Inferior parietal cortex (tissue), 1 donor: ENCODE measurements at regions not wholly inside any gene's neighbourhood (a gene's known extent, or its start where the extent isn't known, plus 50 kb on each side); places are given as distances from the start of the nearest gene placed in this dataset.

Source experiments
- DNase-seq: peaks from one replicate; pipeline ENCODE4 v3.0.0-alpha.2; 2016; ENCODE audit errors: extremely low spot score

GRCh38 chr17:51487947-51488346, 227.6 kb downstream of the UTP18 start:
- no peak for DNase-seq

- no peak for DNase-seq
Measured at GRCh38 chr17:51491416-51491815, 231.1 kb downstream of the UTP18 start.

DNA sequence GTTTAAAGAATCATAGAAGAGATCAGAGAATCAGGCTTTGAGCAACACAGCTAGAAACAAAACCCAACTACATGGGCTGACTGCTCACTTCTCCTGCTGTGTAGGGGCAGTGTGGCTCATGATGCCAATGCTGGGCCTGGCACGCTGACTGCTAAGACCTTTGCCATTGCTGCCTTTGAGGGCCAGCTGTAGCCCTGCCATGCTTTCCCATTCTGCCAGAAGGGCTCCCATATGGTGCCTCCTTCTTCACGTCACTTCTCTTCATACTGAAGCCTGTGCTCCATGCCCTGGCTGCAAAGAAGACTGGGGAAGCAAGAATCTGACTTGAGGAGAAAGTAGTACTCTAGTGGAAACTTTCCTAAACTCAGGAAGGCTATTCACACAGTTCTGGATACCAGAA, 232.9 kb downstream of the UTP18 start:
- no peak for DNase-seq

DNA sequence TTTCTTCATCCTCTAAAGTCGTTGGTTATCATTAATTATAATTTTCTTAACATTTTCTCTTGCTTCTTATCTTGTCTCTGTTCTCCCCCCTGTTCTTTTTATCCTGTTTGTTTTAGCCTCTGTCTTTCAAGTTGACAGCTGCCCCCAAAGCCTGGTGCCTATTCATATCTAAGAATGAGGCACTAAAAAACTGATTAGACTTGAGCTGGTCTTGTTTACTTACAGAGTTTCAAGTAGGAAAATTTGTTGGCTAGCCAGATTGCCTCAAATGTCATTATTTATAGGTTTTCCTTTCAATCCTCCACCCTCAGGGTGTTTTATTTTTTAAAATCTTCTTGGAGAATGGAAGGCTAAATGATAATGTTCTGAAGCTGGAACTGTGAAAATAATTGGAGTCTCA, 236.0 kb downstream of the UTP18 start:
- no peak for DNase-seq

GRCh38 chr17:51499897-51500296, 239.6 kb downstream of the UTP18 start:
- DNase-seq = no peak

DNA sequence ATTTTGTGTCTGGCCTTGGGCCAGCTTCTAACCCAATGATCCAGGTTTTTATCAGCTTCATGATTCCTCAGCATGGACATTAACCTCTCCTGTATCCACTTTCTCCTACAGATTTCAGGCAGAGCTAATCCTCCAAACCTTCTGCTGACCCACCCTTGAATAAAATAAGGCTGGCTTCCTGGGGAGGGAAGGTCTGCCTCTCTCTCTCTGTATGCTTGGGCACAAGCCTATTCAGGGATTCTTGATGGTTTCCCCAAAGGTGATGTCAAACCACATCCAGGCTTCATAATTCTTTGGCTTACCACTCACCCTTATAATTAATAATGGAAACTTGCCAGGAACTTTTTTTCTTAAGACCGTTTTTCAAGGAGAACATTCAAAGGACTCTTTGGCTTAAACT, 240.1 kb downstream of the UTP18 start:
- no peak for DNase-seq

DNA sequence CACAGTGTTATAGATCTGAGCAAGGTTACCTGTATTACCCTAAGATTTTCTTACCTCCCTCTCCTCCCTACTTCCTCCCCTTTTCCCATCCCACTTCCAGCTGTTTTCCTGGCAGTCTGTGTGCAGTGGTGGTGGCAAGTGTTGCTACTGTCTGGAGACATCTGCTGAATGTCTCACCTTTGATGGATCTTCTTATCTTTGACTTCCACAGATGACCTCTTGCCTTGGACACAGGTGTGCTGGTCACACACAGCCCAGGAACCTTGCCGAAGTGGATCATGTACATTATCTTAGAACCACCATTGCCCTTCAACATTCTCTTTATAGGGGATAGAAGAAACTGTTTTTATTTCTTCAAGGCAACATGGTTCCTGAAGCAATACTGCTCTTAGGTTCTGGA, 245.1 kb downstream of the UTP18 start:
- DNase-seq = no peak

- peak; percentile 11 for DNase-seq
Measured at GRCh38 chr17:51507444-51507843, 247.1 kb downstream of the UTP18 start.

DNA sequence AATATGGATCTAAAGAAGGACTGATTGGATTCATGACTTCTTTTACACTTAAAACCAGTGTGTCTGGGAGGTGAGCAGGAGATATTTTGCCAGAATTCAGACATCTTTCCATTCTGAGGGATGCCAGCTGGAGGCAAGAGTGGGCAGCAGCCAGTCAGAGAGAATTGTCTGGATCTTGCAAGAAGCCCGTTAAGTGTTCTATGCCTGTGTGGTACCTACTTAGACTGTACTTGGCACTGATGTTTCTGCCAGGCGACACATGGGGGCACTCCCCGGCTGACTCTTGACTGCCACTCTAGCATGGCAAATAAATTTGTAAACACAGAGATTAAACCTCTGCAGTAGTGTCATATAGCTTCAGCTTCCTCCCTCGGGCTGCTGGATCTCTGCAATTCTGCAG, 247.7 kb downstream of the UTP18 start:
- DNase-seq = peak; percentile 45

DNA sequence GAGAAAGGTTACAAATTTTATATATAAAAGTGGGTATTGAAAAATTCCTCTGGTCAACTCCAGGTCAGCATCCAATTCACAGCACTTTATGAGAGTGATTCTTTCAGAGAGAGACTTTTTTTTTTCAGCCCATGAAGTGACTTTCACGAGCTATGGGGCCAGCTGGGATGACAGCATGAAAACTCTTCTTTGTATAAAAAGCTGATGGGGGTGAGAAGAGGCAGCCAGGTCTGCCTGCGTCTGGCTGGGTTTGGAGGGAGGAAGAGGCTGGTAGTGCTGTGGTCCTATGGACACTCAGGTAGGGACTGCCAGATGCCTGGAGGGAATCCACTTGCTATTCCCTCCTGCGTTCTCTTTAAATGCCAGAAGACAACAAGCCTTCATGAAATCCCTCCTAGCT, 250.6 kb downstream of the UTP18 start:
- no peak for DNase-seq

DNA sequence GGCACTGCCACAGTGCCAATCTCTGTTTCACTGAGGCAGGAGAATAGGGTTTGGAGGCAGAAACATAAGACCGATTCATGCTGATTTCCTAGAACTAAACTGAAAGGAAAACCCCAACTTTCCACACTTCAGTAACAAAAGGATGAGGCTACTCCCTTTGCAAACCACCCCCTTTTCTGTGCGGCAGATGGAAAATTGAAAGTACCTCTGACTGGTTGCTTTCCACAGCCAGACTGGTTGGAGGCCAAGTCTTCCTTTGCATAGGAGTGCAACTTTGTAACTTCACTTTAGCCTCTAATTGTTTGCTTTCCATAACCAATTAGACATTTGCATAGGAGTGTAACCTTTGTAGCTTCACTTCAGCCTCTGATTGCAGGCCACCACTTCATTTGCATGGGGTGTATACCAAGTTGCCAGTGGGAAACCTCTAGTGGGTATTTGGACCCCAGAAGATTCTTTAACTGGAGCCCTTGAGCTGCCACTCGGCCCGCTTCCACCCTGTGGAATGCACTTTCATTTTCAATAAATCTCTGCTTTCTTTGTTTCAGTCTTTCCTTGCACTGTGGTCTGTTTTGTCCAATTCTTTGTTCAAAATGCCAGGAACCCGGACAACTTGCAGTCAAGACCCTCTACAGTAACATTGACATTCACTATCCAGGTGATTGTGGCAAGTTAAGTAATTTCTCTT, 252.0 kb downstream of the UTP18 start:
- DNase-seq = no peak

DNA sequence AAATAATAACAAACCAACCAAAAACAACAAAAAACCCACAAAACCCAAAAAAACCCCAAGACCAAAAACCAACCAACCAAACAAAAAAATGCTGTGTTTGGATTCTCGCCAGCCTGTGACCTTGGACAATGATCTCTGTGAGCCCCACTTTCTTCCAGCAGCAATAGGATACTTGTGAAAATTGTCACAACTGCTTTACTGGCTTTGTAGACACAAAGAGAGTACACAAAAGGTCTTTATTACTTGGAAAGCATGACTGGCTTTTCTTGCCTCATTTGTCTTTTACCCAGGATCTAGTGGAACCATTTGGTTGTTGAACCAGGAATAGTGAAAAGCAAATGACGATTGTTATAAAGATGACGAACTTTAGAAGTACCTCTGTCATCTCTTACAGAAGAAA, 256.6 kb downstream of the UTP18 start:
- DNase-seq = no peak

- no peak for DNase-seq
Measured at GRCh38 chr17:51524524-51524923, 264.2 kb downstream of the UTP18 start.

GRCh38 chr17:51526507-51526906, 266.2 kb downstream of the UTP18 start:
- no peak for DNase-seq

DNA sequence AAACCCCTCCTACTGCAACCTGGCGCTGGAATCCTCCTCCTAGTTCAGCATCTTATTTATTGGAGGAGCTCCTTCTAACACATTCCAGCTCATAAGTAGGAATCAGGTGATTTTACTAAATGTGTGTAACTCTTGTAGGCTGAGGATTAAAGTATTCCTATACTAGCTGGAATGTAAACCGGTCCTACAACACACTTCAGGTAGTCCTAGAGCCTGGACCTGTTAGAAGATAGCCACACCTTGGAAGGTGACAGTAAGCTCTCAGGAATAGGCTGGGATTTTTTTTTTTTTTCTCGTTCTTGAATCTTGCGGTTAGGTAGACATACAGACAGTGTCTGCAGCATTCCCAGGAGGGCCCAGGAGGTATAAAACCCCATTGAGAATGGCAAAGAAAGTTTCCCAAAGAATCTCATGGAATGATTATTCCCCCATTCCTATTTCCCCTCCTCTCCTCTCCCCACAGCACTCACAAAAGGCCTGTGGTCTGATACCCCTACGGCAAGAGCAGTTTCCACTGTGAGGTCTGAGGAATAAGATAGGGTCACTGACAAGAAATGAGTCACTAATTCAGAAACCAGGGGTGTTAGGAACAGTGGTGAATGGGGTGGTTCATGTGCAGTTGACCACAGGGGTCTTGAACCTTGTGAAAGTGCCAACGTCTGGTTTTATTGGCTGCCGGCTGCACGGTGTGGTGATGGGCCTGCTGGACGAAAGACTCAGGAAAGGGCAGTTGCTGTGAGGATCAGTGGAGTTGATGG, 267.1 kb downstream of the UTP18 start:
- DNase-seq = no peak

DNA sequence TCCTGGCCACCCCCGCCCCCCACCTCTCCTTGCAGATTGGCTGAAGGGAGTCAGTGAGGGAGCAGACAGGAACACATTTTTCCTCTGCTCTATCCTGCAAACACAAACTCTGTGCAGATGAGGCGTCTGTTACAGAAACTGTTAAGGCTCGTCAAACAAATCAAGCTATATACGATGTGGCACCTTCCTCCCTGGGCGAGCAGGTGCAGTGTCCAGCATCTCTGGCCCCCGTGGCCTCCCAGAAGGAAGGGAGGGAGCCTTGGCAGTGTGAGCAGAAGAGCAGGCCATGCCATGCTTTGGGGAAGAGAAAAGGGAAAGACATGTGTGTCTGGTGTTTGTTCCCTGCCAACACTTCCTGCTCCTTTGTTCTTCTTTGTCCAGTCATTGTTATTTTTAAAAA, 267.8 kb downstream of the UTP18 start:
- DNase-seq = no peak

DNA sequence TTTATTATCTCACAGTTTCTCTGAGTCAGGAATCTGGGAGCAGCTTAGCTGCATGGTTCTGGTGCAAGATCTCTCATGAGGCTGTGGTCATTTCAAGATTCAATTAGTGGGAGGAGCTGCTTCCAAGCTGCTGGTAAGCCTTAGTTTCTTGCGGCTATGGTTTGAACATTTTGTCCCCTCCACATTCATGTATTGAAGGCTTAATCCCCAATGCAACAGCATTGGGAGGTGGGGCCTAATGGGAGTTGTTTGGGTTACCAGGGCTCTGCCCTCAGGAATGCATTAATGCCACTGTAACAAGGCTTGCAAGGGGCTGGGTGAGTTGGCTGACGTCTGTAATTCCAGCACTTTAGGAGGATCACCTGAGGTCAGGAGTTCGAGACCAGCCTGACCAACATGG, 272.9 kb downstream of the UTP18 start:
- DNase-seq = no peak

DNA sequence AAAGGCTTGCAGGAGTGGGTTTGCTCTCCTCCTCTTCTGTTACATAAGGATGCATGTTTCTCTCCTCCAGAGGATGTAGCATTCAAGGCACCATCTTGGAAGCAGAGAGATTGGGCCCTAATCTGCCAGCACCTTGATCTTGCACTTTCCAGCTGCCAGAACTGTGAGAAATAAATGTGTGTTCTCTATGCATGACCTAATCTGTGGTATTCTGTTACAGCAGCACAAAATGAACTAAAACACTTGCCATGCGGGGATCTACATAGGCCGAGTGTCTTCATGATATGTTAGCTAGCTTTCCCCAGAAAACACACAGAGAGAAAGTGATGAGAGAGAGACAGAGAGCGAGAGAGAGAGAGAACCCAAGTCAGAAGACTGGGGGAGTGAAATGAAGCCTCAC, 273.5 kb downstream of the UTP18 start:
- no peak for DNase-seq

DNA sequence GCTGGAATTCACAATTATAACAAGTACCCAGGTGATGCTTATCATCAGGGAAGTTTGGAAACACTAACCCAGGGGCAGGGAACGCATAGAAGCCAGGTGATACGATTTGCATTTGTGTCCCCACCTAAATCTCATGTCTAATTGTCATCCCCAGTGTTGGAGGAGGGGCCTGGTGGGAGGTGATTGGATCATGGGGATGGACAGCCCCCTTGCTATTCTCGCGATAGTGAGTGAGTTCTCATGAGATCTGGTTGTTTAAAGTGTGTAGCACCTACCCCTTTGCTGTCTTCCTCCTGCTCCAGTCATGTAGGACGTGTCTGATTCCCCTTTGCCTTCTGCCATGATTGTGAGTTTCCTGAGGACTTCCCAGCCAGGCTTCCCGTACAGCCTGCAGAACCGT, 276.3 kb downstream of the UTP18 start:
- no peak for DNase-seq

DNA sequence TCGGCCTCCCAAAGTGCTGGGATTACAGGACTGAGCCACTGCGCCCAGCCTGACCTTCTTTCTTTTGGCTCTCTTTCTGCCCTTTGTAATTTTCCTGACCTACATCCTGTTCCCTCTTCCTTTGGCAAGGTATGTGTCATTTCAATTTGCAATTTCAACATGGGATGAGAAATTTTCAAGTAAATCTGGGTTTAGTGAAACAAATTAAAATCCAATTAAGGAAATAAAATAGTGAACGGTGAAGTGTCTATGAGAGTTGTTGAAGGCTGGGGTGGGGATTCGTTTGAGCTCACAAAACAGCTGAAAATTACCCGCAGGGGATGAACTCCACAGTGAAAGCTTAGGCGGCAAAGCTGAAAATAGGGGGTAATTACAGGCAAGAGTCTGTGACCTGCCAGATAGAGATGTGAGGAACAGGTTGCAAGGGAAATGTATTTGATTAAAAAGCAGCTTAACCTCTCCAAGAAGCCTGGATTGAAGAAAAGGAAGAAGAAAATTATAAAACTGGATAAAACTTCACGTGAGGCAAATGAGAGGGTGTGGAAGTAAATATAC, 277.7 kb downstream of the UTP18 start:
- no peak for DNase-seq

DNA sequence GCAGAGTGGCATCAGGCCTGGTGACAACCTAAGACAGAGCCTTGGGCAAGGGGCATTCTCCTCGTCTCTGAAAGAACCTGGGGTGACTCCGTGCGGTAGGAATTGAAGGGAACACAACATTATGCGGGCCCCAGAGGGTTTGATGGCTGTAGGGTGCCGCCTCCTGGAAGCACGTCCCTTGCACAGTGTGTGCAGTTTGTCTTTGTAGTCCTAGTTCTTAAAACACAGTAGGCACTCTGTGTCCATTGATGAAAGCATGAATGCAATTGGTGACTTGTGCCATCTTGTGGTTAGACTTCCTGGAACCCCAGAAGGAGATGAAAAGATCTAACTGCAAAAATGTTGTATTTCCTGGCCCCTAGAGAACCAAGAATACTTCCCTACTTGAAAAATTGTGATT, 279.8 kb downstream of the UTP18 start:
- DNase-seq = peak; percentile 47

DNA sequence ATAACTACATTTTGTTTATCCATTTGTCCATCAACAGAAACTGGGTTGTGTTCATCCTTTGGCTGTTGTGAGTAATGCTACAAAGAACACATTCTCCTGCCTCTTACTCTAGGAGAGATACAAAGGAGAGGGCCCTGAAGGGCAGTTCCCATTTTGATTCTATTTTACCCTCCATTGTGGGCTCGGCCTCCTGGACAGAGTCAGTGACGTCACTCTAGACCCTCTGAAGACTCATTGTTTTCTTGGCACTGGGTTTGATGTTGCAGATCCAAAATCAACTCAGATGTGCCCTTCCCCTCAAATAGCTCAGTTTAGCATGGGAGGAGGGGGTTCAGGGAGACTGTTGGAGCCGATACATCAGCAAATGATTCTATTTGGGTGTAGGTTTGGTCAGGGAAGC, 280.9 kb downstream of the UTP18 start:
- DNase-seq = no peak

DNA sequence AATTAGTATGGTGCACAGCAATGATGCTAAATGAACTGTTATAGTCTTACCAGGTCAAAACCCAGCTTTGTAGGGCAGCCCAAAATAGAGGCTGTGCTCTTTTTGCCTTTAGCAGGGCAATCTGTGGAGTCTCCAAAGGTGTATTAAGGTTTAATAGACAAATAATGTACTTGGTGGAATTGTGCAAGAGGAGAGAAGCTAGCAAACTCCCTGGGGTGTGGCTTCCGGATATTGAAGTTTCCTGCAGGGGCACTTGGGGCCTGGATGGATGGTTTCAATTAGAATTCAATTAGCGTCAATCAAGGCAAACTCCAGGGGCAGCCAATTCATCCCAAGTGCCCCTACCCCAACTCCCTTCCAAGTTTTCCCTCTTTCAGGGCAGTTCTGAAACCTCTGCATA, 285.8 kb downstream of the UTP18 start:
- no peak for DNase-seq
